NCI-H2196 treated with DMSO at 0.1 percent for 48 hours (cell line): ENCODE measurements at regions not wholly inside any gene's neighbourhood (a gene's known extent, or its start where the extent isn't known, plus 50 kb on each side); places are given as distances from the start of the nearest gene placed in this dataset.
"Not testable (repeated sequence)": the region's sequence is repeated elsewhere in the genome, so short reads cannot be mapped to it uniquely, and the experiment has no call there.

Source experiments
- DNase-seq: peaks from one replicate; lab custom pipeline; 2025; ENCODE audit not compliant: unreplicated experiment; lab: John Stamatoyannopoulos, UW

DNA sequence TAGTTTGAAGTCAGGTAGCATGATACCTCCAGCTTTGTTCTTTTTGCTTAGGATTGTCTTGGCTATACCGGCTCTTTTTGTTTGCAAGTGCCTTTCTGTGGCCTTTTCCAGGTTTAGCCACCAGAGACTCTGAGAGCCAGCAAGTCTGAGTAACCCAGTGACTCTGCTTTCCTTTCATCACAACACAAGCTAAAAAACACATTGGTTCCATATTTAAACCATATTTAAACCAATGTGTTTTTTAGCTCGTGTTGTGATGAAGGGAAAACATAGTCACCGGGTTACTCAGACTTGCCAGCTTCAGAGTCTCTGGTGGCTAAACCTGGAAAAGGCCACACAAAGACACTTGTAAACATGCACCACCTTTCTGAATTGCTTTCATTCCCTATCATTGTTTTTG is 493.3 kb downstream of the NTRK2 start:
- DNase-seq = no peak

DNA sequence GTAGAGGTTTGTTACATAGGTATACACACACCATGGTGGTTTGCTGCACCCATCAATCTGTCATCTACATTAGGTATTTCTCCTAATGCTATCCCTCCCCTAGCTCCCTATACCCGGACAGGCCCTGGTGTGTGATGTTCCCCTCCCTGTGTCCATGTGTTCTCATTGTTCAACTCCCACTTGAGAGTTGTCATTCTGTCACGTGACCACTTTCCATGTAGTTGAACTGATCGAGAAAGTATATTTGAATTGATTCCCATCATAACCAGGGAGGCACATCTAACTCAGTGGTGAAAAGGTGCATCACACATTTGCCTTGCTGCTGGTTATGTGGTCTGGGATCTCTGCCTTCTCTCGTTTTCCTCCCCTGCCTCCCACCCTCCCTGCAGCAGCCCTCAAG is 491.4 kb downstream of the NTRK2 start:
- DNase-seq = not testable (repeated sequence)

DNA sequence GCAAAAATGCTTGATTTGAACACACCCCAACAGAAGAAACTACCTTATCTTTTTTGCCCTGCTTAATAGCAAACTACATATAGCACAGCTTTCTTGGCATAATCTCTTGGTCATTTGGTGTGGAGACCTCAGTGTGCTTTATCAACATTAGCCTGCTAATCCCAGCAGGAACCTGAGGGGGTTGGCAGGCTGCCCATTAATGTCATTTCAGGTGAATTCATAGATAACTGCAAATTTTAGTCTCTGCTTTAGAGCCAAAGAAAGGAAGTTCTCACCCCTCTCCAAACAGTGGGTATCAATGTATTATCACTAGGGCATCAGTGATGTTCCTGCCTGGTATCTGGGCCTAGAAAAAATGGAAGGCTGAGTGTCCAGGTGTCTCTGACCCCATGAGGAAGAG is 489.0 kb downstream of the NTRK2 start:
- no peak for DNase-seq

DNA sequence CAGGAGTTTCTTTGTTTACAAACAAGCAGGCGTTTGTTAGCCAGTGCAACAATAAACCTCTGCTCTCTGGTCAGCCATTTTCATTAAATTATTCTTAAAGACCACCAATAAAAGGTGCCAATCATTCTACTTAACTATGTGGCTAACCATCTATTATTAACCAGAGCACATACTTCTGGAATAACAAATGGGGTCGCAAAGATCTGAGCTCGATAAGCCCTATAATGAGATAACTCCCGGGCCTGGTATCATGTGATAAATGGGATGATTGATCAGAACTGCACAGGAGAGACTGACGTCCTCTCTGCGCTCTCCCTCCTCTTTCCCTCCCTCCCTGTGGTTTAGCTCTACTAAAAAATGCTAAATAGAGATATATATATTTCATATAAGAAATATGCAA is 488.2 kb downstream of the NTRK2 start:
- no peak for DNase-seq

DNA sequence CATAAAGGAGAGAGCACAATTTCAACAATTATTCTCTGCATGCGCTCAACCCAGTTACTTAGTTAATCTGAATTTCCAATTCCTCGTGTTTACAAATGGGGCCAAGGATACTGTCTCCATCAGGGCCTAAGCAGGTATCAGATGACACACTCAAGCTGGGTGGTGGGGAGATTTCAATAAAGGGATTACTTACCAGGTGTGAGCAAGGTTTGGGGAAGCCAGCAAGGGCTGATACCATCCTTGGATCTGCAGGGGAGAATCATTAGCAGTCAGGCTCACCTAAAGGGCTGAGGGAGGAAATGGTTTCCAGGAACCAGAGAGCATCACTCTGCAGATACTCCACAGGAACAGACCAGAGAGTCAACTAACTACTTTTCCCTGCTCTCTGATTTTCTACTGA is 487.1 kb downstream of the NTRK2 start:
- no peak for DNase-seq

DNA sequence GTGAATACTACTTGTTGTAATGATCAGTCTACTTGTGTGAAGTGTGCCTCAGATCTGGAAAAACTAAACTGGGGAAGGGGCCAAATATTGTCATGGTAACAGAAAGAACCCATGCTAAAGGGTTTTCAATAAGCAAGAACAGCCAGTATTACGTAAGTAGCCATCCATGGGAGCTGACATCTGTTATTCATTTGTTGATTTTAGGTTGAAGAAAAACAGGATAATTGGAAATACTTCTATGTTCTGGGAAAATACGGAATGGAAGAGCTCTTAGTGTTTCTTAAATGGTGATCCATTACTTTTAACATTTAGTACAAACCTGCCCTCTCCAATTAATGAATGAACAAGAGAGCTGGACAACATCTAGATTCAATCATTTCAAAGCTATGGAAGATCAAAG is 485.8 kb downstream of the NTRK2 start:
- no peak for DNase-seq

DNA sequence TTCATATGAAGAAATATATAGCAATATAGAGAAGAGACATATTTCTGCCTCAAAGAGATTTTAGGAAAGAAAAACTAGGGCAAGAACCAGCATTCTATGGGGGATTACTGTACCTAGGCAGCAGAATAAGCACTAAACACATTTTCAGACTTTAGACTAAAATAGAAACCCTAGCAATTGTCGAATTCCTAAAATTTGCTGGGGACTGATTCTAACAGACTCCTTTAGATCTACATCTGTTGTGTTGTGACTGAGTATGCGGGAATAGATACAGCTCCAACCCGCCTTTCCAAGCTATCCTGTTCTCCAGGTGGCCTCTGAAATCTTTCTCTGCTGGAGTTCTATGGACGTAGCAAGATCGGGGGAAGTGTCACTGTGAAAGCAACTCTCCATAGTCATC is 482.2 kb downstream of the NTRK2 start:
- DNase-seq = no peak

DNA sequence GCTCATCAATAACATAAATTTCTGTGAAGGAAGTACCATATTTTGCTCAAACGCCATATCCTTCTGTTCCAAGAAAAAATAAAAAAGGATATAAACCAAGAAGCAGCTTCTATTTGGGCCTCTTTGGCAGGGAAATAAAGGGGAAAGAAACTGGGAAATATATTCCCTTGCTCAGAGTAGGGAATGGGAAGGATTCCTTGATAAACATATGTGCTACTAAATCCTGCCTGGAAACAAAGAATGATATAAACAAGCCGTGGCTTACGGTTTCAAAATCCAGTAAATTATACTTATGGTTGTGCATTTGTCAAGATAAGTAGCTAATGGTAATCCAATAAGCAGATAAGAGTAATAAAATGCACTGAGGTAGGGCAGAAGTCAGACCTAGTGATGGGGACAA is 481.6 kb downstream of the NTRK2 start:
- no peak for DNase-seq

DNA sequence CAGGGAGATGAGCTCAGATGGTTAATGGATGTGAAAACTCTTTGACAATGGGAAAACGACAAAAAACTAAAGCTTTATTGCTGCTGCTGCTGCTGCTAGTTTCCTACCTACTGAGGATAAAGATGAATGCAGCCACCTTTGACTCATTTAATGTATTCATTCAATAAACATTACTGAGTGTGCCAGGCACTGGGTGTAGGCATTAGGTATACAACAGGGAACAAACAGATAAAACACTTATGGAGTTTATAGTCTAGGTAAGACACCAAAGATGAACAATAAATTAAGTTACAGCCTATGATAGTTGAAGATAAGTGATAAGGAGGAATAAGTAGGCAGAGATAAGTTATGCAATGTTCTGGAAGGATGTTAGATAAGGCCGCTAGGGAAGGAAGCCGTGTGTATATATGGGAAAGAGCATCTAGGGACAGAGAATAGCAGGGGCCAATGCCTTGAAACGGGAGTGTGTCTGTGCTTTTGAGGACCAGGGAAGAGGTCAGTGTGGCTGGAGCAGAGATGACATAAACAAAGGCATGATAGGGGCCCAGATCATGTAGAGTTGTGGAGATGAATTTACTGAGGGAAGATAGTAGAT is 477.6 kb downstream of the NTRK2 start:
- no peak for DNase-seq

DNA sequence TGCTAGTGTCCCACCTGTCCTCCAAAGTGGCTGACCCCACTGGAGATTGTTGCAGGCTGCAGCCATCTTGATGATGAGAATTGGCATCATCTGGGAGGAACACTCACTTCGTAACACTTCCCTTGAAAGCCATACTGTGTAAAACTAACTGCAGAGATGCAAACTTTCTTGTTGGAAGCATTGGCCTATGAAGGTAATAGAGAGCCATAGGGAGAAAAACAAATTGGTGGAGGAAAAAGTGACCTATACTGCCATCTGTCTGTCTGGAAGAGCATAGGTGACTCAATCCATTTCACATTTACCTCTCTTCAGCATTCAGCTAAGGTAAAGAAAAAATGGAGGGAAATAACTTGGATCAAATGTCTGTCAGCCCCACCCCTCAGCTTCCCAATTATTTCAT is 473.4 kb downstream of the NTRK2 start:
- DNase-seq = no peak

DNA sequence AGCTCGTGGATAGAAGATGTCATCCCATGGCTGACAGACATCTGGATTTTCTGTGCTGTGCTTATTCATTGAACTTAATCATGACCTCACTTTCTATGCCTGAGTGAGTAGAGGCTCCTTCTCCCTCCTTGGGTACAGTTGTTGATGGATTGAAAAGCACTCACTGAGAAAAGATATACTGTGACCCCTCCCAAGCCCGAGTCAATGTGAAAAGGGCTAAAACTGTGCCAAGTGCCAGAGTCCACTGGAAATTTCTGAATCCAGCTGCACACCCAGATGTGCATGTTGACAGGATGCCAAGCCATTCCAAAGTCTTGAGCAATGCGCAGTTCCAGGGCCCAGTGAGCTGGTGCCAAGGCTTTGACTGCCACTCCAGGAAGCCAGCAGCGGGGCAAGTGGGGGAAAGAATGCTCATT is 473.0 kb downstream of the NTRK2 start:
- DNase-seq = no peak

DNA sequence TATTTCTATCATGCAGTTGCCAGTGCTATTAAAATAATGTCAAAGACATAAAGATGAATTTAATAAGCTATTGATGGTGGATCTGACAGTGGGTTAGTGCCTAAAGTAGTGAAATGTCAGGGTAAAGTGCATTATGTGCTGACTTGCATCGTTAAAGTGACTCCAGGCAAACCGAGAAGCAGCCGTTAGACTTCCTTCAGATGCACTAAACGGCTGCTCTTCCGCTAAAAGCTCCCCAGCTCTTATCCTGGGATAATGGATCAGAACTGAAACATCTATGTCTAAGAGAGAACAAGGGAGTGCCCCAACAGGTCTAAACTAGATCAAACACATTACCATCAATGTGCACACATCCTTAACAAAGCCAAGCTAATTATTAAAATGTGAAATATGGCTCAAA is 468.2 kb downstream of the NTRK2 start:
- DNase-seq = no peak

DNA sequence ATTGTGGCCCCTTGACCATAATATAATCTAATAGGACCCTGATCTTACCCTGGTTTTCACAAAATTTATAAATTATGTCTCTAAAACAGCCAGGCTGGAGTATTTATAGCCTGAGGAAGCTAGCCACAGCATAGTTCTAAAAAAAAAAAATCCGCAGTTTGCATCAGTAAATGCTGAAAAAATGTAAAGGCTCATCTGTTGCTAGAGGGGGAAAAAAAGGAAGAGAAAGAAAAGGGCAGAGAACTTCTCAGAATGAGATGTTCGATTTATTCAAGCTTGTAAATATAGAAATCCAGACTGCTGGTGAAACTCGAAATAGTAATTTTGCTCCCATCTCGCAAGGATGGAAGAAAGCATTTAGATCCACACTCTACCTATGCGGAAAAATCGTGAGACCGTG is 467.5 kb downstream of the NTRK2 start:
- no peak for DNase-seq

DNA sequence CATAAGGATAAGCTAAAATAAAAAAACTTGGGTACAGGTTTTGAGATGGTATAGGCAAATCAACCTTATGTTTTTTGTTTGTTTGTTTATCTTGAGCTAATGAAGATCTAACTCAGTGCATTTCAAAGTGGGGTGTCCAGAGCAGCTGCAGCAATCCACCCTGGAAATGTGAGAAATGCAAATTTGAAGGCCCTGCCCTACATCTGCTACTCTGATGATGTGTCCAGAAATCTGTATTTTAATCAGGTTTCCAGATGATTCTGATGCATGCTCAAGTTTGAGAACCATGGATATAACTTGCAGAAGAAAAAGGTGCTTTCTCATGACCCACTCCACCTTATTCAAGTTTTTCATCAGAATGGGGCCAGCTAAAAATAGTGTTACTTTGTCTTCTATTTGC is 467.0 kb downstream of the NTRK2 start:
- no peak for DNase-seq

DNA sequence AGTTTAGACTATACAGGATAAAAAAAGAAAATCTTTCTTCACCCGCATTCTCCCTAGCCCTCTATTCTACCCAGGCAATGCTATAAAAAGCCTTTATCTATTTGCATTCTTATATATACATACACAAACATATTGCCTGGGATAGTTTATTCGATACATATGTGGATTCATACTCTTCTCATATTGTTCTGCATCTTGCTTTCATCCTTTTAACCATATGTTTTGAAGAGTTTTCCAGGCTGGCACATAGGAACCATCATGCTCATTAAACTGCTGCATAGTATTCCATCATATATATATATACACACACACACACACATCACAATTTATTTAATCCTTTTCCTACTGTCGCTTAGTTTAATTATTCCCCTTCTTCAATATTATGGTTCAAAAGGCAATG is 461.2 kb downstream of the NTRK2 start:
- DNase-seq = no peak

DNA sequence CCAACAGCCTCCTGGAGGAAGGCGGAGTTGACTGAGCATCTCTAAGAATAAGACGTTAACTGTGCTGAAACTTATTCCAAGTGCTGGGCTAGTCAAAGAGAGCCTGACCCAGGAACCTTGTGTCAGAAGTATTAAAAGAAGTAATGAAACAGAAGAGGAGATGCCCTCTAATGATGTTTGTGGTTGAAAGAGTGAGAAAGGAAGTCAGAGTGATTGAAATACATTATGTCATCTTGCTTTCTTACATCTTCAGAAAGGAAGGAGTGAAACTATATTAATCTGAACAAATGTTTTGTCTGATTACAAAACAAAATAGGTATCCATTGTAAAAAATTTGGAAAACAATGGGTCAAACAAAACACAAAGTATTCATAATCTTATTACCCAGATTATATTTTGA is 460.7 kb downstream of the NTRK2 start:
- no peak for DNase-seq

DNA sequence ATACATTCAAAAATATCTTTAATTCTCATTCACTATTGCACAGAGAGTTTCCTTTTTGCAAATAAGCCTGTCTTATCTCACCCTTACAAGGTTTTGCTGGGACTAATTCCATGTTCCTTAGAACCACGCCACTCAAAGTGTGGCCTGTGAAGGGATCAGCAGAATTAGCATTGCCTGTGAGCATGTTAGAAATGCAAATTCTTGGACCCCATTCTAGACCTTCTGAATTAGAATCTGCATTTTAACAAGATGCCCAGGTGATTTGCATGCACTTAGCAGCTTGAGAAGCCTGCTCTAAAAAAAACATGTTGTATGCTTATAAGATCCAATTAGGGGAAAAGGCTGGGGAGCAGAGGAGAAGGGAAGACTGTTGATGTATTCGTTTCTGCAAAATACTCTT is 460.0 kb downstream of the NTRK2 start:
- no peak for DNase-seq

DNA sequence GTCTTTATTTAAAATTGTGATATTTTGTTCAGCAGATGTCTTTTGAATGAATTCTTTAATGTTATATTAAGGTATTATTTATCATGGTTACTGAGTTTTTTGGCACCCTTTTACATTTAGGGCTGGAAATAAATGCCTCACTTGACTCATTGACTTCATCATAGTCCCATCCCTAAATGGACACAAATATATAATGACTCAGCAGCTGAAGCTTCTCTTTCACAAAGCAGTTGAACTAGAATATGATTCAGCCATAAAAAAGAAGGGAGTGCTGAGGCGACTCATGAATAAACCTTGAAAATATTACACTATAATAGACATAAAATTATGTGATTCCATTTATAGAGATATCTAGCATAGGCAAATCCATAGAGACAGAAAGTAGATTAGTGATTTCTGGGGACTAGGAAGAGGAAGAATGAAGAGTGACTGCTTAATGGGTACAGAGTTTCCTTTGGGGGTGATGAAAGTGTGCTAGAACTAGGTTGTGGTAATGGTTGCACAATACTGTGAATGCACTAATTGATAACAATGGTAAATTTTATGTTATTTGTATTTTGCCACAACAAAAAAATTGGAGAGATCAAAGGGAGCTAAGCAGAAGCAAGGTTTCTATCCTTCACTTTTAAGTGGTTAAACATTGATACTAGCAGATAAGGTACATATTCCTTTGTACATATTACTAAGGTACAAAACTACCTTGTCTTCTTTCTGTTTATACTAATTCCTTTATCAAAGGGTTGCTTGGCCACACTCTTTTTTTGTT is 449.6 kb downstream of the NTRK2 start:
- DNase-seq = no peak

DNA sequence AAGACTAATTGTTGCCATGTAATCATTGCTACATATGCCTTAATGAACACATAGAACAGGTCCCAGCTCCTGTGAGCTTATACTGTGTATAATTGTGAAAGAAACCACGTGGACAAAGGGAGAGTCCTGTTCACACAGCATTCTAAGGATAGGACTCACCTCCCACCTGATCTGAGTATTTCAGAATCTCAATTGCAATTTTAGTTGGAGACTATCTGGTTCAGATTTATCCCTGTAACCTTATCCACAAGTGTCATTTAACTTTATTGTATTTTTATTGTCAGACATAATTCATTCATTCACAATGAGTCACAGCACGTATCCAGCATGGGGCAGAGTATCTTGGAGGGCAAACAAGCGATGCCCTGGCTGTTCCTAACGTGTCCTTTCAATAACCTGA is 448.3 kb downstream of the NTRK2 start:
- DNase-seq = no peak

DNA sequence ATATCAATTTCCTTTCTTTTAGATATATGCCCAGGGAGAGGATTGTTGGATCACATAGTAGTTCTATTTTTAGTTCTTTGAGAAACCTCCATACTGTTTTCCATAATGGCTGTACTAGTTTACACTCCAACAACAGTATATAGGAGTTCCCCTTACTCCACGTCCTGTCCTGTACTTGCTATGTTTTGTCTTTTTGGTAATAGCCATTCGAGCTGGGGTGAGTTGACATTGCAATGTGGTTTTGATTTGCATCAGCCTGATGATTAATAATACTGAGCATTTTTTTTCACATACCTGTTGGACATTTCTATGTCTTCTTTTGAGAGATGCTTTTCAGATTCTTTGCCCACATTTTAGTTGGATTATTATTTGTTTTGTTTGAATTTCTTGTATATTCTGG is 445.9 kb downstream of the NTRK2 start:
- no peak for DNase-seq

DNA sequence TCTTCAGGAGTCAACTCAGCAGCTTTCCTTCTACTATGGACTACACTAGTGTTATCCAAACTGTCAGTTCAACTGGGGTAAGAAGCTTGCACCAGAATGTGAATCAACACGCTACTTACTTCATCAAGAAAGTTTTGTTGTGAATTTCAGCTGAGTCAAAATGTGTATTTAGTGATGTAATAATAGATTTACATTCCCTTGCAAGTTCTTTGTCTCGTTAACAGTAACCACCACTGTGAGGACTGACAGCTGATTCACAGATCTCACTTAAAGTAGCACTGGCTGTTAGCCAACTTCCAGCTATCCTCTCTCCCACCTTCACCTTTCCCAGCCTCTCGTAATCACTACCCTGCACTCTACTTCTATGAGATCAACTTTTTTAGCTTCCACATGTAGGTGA is 445.3 kb downstream of the NTRK2 start:
- DNase-seq = no peak

DNA sequence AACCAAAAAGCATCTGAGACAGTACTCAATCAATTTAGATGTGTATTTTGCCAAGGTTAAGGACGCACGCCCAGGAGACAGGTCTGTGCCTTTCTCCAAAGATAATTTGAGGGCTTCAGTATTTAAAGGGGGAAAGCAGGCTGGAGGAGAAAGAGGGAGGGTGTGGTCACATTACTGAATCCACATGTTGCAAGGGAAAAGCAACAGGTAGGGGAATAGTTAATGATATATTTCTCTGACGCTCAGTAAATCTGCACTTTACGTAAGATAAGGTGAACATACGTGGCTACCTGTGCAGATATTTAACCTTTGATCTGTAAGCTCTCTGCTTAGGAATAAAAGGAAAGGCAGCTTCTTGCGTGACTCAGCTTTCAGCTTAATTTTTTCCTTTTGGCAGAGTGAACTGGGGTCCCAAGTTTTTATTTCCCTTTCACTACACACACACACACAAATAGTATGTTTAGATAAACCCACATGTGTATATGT is 443.4 kb downstream of the NTRK2 start:
- DNase-seq = no peak

DNA sequence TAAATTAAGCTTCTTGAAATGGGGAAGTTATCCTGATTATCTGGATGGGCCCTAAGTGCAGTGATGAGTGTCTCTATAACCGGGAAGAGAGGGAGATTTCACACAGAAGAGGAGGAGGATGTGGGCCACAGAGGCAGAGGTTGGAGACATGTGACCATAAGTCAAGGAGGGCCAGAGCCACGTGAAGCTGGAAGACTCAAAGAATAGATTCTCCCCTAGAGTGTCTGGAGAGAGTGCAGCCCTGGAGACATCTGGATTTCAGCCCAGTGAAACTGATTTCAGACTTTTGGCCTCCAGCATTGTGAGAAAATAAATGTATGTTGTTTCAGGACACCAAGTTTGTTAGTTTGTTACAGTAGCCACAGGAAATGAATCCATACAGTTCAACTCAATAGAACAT is 442.9 kb downstream of the NTRK2 start:
- DNase-seq = no peak
